ENCODE measurements at regions not wholly inside any gene's neighbourhood (a gene's known extent, or its start where the extent isn't known, plus 50 kb on each side); places are given as distances from the start of the nearest gene placed in this dataset.

GRCh38 chr7:142668495-142668894, 80.8 kb upstream of the PRSS1 start:
- Histone ChIP-seq H3K4me3 (replicated peaks in 1 of 2; ENCODE audit: low read depth in 1 of 2, low read length in 2 of 2) (no peak overlapping the region), H3K27ac (ENCODE audit: low read depth, low read length) (no peak overlapping the region), H2AFZ (ENCODE audit: low read depth, low read length, poor library complexity, severe bottlenecking) (no peak overlapping the region), H4K20me1 (ENCODE audit: insufficient read depth) (no peaks in the 10 kb centered on the region), H3K9me2 (ENCODE audit: insufficient read depth) (no peaks in the 10 kb centered on the region), H3K9ac (ENCODE audit: low read length) (no peak overlapping the region), H3K9me3 (ENCODE audit: control insufficient read depth in 1 of 2, insufficient read depth in 1 of 2, low read depth in 1 of 2, low read length in 2 of 2) (no peaks in the 10 kb centered on the region), H3K79me2 (ENCODE audit: insufficient read depth, low read length) (no peaks in the 10 kb centered on the region), H3K4me2 (ENCODE audit: low read length) (no peak overlapping the region), H3K27me3 (ENCODE audit: insufficient read depth, low read length) (no peaks in the 10 kb centered on the region), H3K36me3 (ENCODE audit: control insufficient read depth in 1 of 2, insufficient read depth in 2 of 2, low read length in 2 of 2) (no peaks in the 10 kb centered on the region), H3K4me1 (ENCODE audit: control insufficient read depth in 1 of 2, insufficient read depth in 2 of 2, low read length in 2 of 2) (no peaks in the 10 kb centered on the region)
- TF ChIP-seq POLR2A (IDR thresholded peaks at IDR 0.05; ENCODE audit: borderline replicate concordance, extremely low read depth, insufficient read depth, insufficient read length) (no peak), EGR1 (IDR thresholded peaks at IDR 0.05; ENCODE audit: low read depth) (no peak)
- intact Hi-C loops (cut with micrococcal nuclease), result no loop called here
- ChIA-PET CTCF (interaction anchor here (1.4 kb wide), 1 partner anchor 115 kb away, joined by 3 read pairs; no protein-coding TSS in a partner anchor), RAD21 (ENCODE audit: low non-redundant PET in 1 of 2, low total read pairs in 2 of 2, uncharacterized antibody in 2 of 2, unreplicated experiment in 2 of 2) (no interaction called here), POLR2A (no interaction called here)
- no TSS peak for BruUV-seq (replicated peaks)
- ATAC-seq (no peak), DNase-seq (ENCODE audit: low read depth, low spot score) (no peak)

GRCh38 chr7:142657376-142657775, 91.9 kb upstream of the PRSS1 start:
- Histone ChIP-seq H3K27me3 (ENCODE audit: insufficient read depth, low read length) (peaks cover 26% of the 10 kb centered on the region), H3K4me1 (ENCODE audit: control insufficient read depth in 1 of 2, insufficient read depth in 2 of 2, low read length in 2 of 2) (no peaks in the 10 kb centered on the region), H3K9me2 (ENCODE audit: insufficient read depth) (no peaks in the 10 kb centered on the region), H4K20me1 (ENCODE audit: insufficient read depth) (no peaks in the 10 kb centered on the region), H3K36me3 (ENCODE audit: control insufficient read depth in 1 of 2, insufficient read depth in 2 of 2, low read length in 2 of 2) (no peaks in the 10 kb centered on the region; a peak in 1 of 4 replicates), H3K9ac (ENCODE audit: low read length) (no peak overlapping the region), H2AFZ (ENCODE audit: low read depth, low read length, poor library complexity, severe bottlenecking) (no peak overlapping the region), H3K4me3 (replicated peaks in 1 of 2; ENCODE audit: low read depth in 1 of 2, low read length in 2 of 2) (no peak overlapping the region), H3K79me2 (ENCODE audit: insufficient read depth, low read length) (no peaks in the 10 kb centered on the region), H3K27ac (ENCODE audit: low read depth, low read length) (no peak overlapping the region), H3K4me2 (ENCODE audit: low read length) (no peak overlapping the region), H3K9me3 (ENCODE audit: control insufficient read depth in 1 of 2, insufficient read depth in 1 of 2, low read depth in 1 of 2, low read length in 2 of 2) (no peaks in the 10 kb centered on the region)
- ChIA-PET RAD21 (ENCODE audit: low non-redundant PET in 1 of 2, low total read pairs in 2 of 2, uncharacterized antibody in 2 of 2, unreplicated experiment in 2 of 2) (no interaction called here), POLR2A (no interaction called here), CTCF (no interaction called here)
- intact Hi-C loops (cut with micrococcal nuclease), result no loop called here
- DNase-seq (ENCODE audit: low read depth, low spot score), result no peak
- no peak for ATAC-seq
- no peak for TF ChIP-seq ELF1 (IDR thresholded peaks at IDR 0.05; ENCODE audit: borderline replicate concordance, low read depth)
- no TSS peak for BruUV-seq (replicated peaks)

GRCh38 chr7:142654398-142654797, 94.9 kb upstream of the PRSS1 start:
- intact Hi-C loops (cut with micrococcal nuclease), result no loop called here
- no TSS peak for BruUV-seq (replicated peaks)
- no peak overlapping the region for H3K4me3 ChIP-seq (replicated peaks in 1 of 2; ENCODE audit: low read depth in 1 of 2, low read length in 2 of 2)
- no peak overlapping the region for H3K4me2 ChIP-seq (ENCODE audit: low read length)
- no peak overlapping the region for H3K27ac ChIP-seq (ENCODE audit: low read depth, low read length)
- no peak overlapping the region for H2AFZ ChIP-seq (ENCODE audit: low read depth, low read length, poor library complexity, severe bottlenecking)
- H3K9me2 ChIP-seq (ENCODE audit: insufficient read depth), result no peaks in the 10 kb centered on the region
- no peaks in the 10 kb centered on the region for H3K9me3 ChIP-seq (ENCODE audit: control insufficient read depth in 1 of 2, insufficient read depth in 1 of 2, low read depth in 1 of 2, low read length in 2 of 2)
- RAD21 ChIA-PET (ENCODE audit: low non-redundant PET in 1 of 2, low total read pairs in 2 of 2, uncharacterized antibody in 2 of 2, unreplicated experiment in 2 of 2), result no interaction called here
- no peaks in the 10 kb centered on the region for H3K36me3 ChIP-seq (ENCODE audit: control insufficient read depth in 1 of 2, insufficient read depth in 2 of 2, low read length in 2 of 2)
- H4K20me1 ChIP-seq (ENCODE audit: insufficient read depth), result no peaks in the 10 kb centered on the region; the same call in 1 of the 2 replicates
- H3K4me1 ChIP-seq (ENCODE audit: control insufficient read depth in 1 of 2, insufficient read depth in 2 of 2, low read length in 2 of 2), result no peaks in the 10 kb centered on the region
- H3K27me3 ChIP-seq (ENCODE audit: insufficient read depth, low read length), result peaks cover 21% of the 10 kb centered on the region
- POLR2A ChIA-PET, result no interaction called here
- ATAC-seq (no peak), DNase-seq (ENCODE audit: low read depth, low spot score) (no peak)
- H3K9ac ChIP-seq (ENCODE audit: low read length), result no peak overlapping the region
- no peaks in the 10 kb centered on the region for H3K79me2 ChIP-seq (ENCODE audit: insufficient read depth, low read length)
- TF ChIP-seq RAD21 (IDR thresholded peaks at IDR 0.05; ENCODE audit: low read depth) (peak; percentile 7; the same call in 1 of the 2 replicates), CTCF (IDR thresholded peaks at IDR 0.05 in 2 of 3, conservative IDR thresholded peaks at IDR 0.05 in 1 of 3; ENCODE audit: borderline replicate concordance in 1 of 3, insufficient read depth in 1 of 3, low read depth in 2 of 3, low read length in 2 of 3) (peak in 2 of 3 experiments; percentile 9 to 27; a peak in 1 of 6 replicates), ZNF274 (IDR thresholded peaks at IDR 0.05; ENCODE audit: low read depth, low read length) (no peak), ATF3 (IDR thresholded peaks at IDR 0.05) (no peak)
- CTCF ChIA-PET, result interaction anchor here (0.9 kb wide), 1 partner anchor 129 kb away, joined by 3 read pairs; no protein-coding TSS in a partner anchor

All from HCT116 (cell line).